Hematopoietic multipotent progenitor cell treated with erythropoietin and hydrocortisone succinate and interleukin-3 and kit ligand, for 15 days (in vitro differentiated cells): ENCODE measurements at regions not wholly inside any gene's neighbourhood (a gene's known extent, or its start where the extent isn't known, plus 50 kb on each side); places are given as distances from the start of the nearest gene placed in this dataset.

Experiments
- DNase-seq: peaks from one replicate; pipeline ENCODE4 v3.0.0-alpha.2; 2015; ENCODE audit warnings: low spot score

GRCh38 chr17:34420254-34420766, 57.3 kb upstream of the CCL1 start:
- DNase-seq = peak; percentile 73

- no peak for DNase-seq
These were observed 53.1 kb upstream of the CCL1 start for GRCh38 chr17:34416116-34416515.

GRCh38 chr17:34414339-34414738, 51.3 kb upstream of the CCL1 start:
- DNase-seq = no peak

- peak; percentile 10 for DNase-seq
These were observed 50.5 kb upstream of the CCL1 start for GRCh38 chr17:34413443-34414119.

- DNase-seq = peak; percentile 78
These were observed 50.0 kb upstream of the CCL1 start for GRCh38 chr17:34412965-34413441.
